GM19467 (cell line): ENCODE measurements at regions not wholly inside any gene's neighbourhood (a gene's known extent, or its start where the extent isn't known, plus 50 kb on each side); places are given as distances from the start of the nearest gene placed in this dataset.
"Not testable (repeated sequence)": the region's sequence is repeated elsewhere in the genome, so short reads cannot be mapped to it uniquely, and the experiment has no call there.

Experiments used
- ATAC-seq: cut with Tn5 transposase; IDR thresholded peaks from one replicate; pipeline ENCODE4 v1.9.1; 2021; ENCODE audit warnings: mild to moderate bottlenecking, moderate library complexity; ENCODE audit not compliant: unreplicated experiment

DNA sequence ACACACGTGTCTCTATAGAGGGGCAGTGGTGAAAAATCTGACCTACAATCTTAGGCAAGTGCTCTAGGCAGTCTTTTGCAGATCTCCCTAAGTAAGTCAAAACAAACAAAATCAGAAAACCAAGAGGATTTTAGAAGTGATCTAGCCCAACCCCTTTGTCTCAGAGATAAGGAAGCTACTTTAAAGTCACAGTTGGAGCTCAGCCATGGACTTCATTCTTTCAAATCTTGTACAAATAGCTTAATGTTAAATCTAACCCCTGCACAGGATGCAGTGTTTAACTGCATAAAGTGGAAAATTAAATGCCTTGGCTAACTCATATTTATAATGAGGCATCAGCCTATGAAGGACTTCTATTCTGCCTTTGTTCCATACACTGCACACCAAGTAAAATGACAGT lies 135.1 kb upstream of the RFX3 start:
- ATAC-seq, result no peak

DNA sequence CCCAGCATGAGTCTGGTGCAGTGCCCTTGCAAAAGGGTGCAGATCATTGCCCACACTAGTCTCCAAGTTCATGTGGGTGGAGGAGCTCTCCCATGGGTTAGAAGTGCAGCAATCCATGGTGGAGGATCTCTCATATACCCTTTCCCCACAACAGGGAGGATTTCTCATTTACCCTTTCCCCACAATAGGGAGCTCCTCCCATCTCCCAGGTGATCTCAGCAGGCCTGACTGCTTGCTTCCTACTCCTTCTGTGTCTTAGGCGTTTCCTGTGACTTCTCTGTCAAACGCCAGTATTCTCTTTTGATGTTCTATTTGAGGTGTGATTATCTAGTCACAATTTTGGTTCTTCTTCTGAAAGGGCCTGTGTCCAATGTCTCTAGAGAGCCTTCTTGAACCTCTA lies 133.8 kb upstream of the RFX3 start:
- ATAC-seq, result no peak

DNA sequence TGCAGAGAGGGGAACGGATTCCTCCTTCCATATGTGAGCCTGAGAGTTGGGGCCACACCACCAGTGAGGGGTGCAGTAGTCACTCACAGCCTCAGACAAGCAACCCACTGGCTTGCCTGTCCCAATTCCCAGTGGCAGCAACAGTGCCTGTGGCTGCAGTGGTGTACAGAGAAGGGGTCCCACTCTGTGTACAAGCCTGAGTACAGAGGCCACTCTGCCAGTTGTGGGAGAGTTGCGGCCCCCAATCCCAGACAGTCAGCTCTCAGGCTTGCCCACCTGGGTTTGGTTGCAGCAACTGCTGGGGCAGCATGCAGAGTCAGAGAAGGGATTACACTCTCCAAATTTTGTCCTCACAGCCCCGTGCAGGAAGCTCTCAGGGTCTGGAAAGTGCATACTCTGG lies 133.2 kb upstream of the RFX3 start:
- no peak for ATAC-seq

DNA sequence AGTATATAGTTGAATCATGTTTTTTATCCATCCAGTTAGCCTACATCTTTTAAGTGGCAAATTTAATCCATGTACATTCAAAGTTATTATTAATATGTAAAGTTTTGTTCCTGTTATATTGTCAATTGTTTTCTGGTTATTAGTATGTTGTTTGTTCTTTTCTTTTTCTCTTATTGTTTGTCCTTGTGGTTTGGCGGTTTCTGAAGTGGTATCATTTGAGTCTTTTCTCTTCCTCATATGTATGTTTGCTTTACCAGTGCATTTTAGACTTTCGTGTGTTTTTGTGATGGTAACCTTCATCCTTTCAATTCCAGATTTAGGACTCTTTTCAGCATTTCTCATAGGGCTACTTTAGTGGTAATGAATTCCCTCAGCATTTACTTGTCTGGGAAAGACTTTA lies 130.4 kb upstream of the RFX3 start:
- ATAC-seq, result no peak

DNA sequence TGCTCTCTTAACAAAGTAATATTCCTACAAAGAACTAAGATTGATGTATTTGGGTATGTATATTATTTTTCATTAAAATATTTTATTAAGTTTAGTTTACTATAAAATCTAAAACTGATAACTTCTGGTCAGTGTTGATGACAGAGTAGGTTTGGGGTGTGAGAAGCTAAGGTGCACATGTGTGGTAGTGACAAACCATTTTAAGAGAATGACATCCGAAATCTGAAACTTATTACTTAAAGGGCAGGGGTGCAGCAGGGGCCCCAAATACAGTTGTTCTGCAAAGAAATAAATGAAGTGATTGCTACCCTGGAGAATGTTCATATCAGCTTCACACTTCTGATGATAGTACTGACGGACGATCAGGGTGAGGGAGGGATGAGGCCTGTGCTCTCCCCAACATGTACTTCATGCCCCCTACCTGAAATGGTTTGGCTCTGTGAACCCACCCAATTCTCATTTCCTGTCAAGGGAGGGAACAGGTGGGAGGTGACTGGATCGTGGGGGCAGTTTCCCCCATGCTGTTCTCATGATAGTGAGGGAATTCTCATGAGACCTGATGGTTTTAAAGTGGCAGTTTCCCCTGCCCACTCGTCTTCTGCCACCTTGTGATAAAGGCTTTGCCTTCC lies 125.3 kb upstream of the RFX3 start:
- no peak for ATAC-seq

DNA sequence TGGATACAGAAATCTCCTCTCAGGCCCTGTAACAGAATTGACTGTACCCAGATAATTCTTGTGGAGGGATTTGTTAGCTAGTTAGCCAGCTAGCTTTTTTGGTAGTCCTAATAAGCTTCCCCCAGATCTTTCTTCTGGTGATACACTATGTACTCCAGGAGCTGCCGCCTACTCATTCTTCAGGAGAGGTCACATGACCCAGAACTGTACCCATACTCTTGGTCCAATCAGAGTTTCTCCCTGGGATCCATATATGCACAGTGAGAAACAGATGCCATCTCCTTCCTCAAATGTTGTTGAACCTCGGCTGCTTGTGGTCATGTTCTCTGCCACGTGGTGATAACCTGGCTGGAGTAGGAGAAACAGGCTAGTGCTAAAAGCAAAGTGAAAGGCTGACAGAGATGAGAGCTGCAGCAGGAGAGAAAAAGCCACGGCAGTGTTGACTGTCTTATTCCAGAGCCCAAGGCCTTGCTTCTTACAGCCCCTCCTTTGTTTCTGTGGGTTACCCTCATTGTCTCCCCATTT lies 123.0 kb upstream of the RFX3 start:
- no peak for ATAC-seq

DNA sequence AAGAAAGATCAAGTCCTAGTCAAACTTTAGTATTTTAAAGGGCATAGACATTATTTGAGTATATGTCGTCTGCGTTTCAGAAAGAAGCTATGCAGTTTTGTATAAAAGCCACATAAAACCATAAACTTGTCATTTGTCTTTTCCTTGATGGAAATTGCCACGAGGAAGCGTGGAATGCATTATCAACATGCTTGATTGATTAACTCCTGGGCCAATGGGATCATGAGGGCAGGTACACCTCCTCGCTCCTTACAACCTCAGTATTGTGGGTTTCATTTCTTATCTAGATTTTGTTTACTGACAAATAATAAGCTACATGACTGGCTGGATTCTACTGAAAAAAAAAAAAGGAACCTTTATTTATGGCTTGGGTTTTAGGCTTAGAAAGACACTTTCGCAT lies 122.5 kb upstream of the RFX3 start:
- no peak for ATAC-seq

DNA sequence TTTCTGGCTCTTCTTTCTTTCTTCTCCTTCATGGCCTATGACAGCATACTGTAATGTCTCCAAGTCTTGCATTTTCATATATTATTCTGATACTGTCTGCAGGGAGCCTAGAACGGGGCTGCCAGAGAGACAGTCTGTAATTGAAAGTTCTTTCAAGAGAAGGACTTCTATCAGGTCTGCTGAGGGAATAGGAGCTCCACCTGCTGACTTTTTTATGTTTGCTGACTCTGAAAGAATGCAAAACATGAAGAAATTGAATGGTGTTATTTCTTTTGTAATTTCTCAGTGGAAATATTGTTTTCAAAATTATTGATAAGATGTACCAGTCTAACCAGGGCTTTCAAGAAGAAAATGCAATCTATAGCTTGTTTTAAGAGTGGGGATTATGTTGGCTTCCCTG lies 121.9 kb upstream of the RFX3 start:
- no peak for ATAC-seq

DNA sequence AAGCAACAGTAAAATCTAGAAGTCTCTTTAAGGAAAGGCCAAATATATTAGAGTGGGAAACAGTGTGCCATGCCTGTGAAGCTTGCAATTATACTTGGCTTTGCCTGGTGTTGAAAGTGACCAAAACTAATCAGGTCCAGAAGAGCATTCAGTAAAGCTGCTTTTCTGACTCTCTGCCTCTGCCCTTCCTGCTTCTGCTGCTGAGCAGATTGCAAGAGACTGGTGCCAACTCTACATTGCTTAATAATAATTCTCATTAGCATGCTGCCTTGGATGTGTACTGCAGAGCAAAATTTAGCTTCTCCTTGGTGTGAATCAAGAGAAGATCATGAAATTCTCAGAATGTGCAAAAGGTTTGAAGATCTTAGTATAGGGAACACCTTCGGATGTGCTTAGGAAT lies 120.4 kb upstream of the RFX3 start:
- ATAC-seq, result no peak

DNA sequence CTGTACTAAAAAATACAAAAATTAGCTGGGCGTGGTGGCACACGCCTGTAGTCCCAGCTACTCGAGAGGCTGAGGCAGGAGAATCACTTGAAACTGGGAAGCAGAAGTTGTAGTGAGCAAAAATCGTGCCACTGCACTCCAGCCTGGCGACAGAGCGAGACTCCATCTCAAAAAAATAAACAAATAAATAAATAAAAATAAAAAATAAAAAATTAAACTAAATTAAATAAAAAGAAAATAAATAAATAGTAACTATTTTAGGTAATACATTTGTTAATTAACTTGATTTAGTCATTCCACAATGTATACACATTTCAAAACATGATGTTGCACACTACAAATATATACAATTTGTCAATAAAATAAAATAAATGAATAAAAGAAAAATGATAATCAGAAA lies 116.3 kb upstream of the RFX3 start:
- not testable (repeated sequence) for ATAC-seq

DNA sequence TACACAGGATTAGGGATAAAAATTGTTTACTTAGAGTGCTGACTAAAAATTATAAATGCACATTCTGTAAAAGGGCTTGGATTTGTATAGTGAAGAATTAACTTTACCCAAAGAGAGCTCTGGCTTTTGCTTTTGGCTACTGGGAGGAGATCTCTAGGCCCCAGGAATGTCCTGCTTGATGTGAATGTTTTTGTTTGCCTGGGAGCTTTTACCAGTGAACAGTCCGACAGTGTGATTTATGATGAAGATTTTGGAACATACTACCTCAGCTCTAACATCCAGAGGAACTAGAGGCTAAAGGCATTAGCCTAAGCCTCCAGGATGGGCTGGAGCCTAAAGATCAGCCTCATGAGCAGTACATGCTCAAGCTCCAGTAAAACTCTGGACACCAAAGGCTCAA lies 103.7 kb upstream of the RFX3 start:
- no peak for ATAC-seq

DNA sequence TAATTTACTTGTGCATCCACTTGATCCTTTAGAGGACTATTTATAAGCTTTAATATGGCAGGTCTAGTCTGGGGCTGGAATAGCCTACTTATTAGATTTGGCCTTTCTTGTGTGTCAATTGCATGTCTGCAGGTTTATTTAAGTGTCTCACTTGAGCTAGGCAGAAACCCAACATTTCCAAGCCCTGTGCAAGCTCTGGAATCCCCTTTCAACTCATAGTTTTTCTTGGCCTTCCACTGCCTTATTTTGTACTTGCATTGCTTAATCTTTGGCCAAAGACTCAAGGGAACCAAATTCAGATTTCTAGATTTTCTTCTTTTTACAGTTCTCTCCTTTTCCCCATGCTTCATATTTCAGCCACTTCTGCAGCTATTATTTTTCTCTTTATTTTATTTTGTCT lies 102.4 kb upstream of the RFX3 start:
- no peak for ATAC-seq

DNA sequence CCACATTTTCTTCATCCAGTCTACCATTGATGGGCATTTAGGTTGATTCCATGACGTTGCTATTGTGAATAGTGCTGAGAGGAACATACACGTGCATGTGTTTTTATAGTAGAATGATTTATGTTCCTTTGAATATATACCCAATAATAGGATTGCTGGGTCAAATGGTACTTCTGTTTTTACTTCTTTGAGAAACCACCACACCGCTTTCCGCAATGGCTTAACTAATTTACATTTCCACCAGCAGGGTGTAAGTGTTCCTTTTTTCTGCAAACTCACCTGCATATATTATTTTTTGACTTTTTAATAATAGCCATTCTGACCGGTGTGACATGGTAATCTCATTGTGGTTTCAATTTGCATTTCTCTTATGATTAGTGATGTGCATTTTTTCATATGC lies 82.2 kb upstream of the RFX3 start:
- ATAC-seq, result peak; percentile 75

DNA sequence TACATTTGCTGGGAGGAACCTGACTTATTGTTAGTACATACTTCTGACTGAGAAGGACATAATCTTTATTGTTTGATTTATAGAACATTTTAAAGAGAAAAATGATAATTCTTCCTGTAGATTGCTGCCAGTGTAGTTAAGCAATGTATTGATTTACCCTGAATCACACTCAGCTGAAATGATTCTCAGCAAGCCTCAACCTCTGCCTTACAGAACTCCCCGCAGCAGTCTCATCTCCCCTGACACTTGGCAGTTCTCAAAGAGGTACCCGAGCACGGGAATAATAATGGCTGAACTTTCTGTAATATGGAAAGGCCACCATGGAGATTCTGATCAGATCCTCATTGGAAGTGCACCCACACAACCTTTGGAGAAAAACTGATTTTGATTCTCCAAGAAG lies 74.9 kb upstream of the RFX3 start:
- ATAC-seq, result no peak

DNA sequence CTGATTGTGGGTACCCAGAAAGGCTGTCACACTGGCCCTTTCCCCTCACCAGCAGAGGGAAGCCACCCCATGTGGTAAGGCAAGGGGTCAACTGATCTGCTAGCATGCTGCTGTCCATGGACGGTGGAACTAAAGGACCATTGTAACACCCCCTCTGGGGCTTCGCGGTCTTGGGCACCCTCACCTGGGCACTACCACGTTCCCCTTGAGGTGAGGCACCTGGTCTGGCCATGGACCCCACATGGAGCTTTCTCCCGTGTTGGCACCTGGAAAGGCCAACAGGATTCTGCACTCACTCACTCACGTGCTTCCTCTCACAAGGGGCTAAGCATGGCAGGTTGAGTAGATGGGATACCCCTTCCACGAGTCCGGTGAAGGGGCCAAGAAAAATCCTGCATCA lies 72.0 kb upstream of the RFX3 start:
- no peak for ATAC-seq

DNA sequence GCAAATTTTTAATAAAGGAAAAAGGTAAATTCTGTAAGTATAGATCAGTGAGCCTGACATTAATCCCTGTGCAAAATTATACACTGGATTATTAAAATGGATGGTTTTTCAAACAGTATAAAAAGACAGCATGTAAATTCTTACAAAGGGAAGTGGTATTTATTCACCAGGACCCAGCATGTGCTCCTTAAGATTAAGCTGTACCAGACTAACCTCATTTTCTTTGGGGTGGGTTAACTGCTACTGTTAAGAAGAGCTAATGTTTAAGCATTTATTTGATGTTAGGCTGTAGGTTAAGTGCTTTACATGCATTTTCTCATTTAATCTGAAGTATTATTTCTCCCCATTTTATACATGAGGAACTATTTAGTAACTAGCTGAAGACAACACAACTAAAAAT lies 60.3 kb upstream of the RFX3 start:
- no peak for ATAC-seq

DNA sequence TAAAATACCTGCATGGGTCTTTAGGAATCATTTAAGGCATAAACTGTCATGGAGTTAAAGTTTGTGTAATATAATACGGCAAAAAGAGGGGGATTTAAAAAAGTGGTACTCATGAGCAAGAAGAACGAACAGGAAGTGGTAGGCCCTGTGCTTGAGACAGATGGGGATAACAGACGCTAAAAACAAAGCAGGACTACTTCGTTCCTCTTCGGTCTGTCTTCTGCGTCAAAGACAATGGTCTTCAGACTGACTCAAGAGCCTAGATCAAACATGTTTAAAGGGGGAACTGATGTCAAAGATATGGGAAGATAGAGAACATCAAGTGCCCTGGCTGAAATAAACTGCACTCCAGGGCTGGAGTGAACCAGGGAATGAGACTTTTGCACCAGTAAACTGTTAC lies 59.8 kb upstream of the RFX3 start:
- no peak for ATAC-seq

DNA sequence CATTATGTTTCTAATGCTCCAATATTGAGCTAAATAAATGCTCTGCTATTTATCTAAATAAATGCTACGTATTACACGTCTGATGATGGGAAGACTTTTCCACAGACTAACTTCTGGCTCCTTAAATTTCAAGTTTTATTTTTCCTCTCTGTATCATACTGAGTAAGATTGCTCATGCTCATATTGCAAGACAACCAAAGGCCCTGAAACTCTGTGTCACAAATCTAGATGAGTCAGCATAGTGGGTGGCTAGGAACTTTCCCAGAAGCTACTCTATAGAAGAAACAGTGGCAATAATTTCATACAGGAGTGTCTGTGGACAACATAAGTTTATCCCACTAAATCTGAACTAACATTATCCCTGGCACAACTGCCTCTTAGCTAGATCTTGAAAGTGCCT lies 53.0 kb upstream of the RFX3 start:
- no peak for ATAC-seq

DNA sequence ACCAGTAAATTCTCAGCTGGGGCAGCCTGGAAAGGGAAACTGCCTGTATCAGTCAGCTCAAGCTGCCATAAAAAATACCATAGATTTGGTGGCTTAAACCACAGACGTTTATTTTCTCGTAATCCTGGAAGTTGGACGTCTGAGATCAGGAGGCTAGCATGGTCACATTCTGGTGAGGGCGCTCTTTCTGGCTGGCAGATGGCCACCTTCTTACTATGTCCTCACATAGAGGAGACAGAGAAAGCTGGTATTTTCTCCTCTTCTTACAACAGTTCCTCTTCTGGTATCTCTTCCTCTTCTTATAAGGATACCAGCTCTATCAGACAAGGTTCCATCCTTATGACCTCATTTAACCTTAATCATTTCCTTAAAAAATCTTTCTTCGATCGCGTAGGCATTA lies 50.5 kb upstream of the RFX3 start:
- no peak for ATAC-seq

DNA sequence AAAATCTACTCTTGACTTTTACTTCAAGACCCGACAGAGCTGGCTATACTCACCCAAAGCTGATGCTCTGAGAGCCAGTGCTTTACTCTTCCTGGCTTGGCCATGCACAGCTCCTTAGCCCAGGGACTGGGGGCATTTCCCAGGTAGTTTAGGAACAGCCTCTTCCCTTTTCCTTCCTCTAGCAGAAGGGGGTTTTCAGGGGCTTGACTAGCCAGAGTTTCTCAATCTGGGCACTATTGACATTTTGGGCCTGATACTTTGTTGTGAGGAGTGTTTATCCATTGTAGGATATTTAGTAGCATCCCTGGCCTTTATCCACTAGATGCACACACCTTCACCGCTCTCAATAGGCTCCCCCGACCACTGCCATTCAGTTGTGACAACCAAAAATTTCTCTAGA lies 50.0 kb upstream of the RFX3 start:
- ATAC-seq, result no peak
